K562 (cell line): ENCODE measurements at regions not wholly inside any gene's neighbourhood (a gene's known extent, or its start where the extent isn't known, plus 50 kb on each side); places are given as distances from the start of the nearest gene placed in this dataset.

Source experiments
- CHD2 ChIP-seq: IDR thresholded peaks from 2 replicates; pipeline ENCODE4 v1.6.1; 2011; ENCODE audit warnings: low read depth, low read length
- CTCF ChIP-seq, 3 experiments: IDR thresholded peaks in 2 of 3; conservative IDR thresholded peaks in 1 of 3; 2 replicates each; pipeline ENCODE4 v1.5.1; 2011 to 2012; ENCODE audit warnings: low read length in 3 of 3, mild to moderate bottlenecking in 3 of 3, control low read depth in 2 of 3, improper control_type of control experiment in 1 of 3, inconsistent platforms in 1 of 3, low read depth in 1 of 3, mixed read lengths in 1 of 3, moderate library complexity in 1 of 3; ENCODE audit not compliant: insufficient read depth in 2 of 3
- DNMT1 ChIP-seq: fragments of 450-650 bp; IDR thresholded peaks from 2 replicates; pipeline ENCODE4 v1.6.1; 2016; ENCODE audit warnings: antibody characterized with exemption, mild to moderate bottlenecking
- EGR1 ChIP-seq: fragments of 450-650 bp; conservative IDR thresholded peaks from 2 replicates; pipeline ENCODE4 v1.6.1; 2017; ENCODE audit warnings: mild to moderate bottlenecking
- NELFE ChIP-seq: IDR thresholded peaks from 2 replicates; pipeline ENCODE4 v1.6.1; 2011; ENCODE audit warnings: mild to moderate bottlenecking; ENCODE audit not compliant: insufficient read depth, insufficient read length
- RCOR1 ChIP-seq, 2 experiments: IDR thresholded peaks; 2 replicates each; pipeline ENCODE4 v1.6.1; 2012; ENCODE audit warnings: low read depth in 2 of 2, low read length in 2 of 2, borderline replicate concordance in 1 of 2, improper control_type of control experiment in 1 of 2
- RFX1 ChIP-seq: fragments of 450-650 bp; IDR thresholded peaks from 2 replicates; pipeline ENCODE4 v1.6.1; 2016; ENCODE audit warnings: mild to moderate bottlenecking, moderate library complexity
- SIN3B ChIP-seq: fragments of 450-650 bp; IDR thresholded peaks from 2 replicates; pipeline ENCODE4 v1.6.1; 2017; ENCODE audit warnings: low read depth, mild to moderate bottlenecking, moderate library complexity
- SMARCC2 ChIP-seq: fragments of 450-650 bp; IDR thresholded peaks from 2 replicates; pipeline ENCODE4 v1.6.1; 2017; ENCODE audit warnings: antibody characterized with exemption, moderate library complexity, mild to moderate bottlenecking, low read depth
- THAP7 ChIP-seq: fragments of 250-450 bp; sonication (Bioruptor Pico); IDR thresholded peaks from 2 replicates; pipeline ENCODE4 v1.5.0; 2021
- XRCC4 ChIP-seq: IDR thresholded peaks from one replicate; pipeline ENCODE4 v1.6.1; 2011; ENCODE audit not compliant: insufficient read depth, insufficient read length; ENCODE audit errors: extremely low read depth
- ZNF217 ChIP-seq: sonication (generic); formaldehyde crosslinking; IDR thresholded peaks from 2 replicates; pipeline ENCODE4 v1.8.0; 2022; ENCODE audit warnings: mild to moderate bottlenecking, missing genetic modification reagents

DNA sequence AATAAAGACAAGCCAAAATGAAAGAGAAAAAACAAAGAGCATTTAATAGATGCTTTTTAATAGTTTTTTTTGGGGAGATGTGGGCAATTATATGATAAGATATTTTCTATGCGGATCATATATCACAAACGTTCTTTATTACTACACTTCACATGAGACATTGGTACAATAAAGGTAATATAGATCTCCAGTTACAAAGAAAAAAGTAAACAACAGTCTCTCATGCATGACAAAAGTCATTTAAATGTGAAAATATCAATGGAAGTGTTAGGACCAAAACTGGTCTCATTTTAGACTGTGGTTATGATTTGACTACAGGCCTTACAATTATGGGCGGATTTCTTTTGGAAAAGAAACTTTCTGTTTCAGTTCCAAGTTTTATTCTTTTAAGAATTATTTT is 687.0 kb downstream of the ADGRL2 start:
- TF ChIP-seq ZNF217 (CRISPR knock-in tag) = no peak
- no peak for TF ChIP-seq SIN3B
- no peak for TF ChIP-seq SMARCC2
- no peak for TF ChIP-seq XRCC4
- no peak for TF ChIP-seq RCOR1 (IDR thresholded peaks at IDR 0.05; ENCODE audit: borderline replicate concordance in 1 of 2, low read depth in 2 of 2, low read length in 2 of 2)
- no peak for TF ChIP-seq THAP7
- no peak for TF ChIP-seq EGR1
- TF ChIP-seq RFX1 = no peak
- TF ChIP-seq CHD2 = no peak
- TF ChIP-seq NELFE = no peak
- no peak for TF ChIP-seq DNMT1
- TF ChIP-seq CTCF (IDR thresholded peaks at IDR 0.05 in 2 of 3, conservative IDR thresholded peaks at IDR 0.05 in 1 of 3; ENCODE audit: insufficient read depth in 2 of 3, low read depth in 1 of 3, low read length in 3 of 3) = no peak
